Stomach (tissue), 4 donors: ENCODE measurements at regions not wholly inside any gene's neighbourhood (a gene's known extent, or its start where the extent isn't known, plus 50 kb on each side); places are given as distances from the start of the nearest gene placed in this dataset.

ENCODE experiments used
- EP300 ChIP-seq: sonication (generic); formaldehyde crosslinking; IDR thresholded peaks from one replicate; pipeline ENCODE4 v1.6.1; 2017; ENCODE audit warnings: antibody characterized with exemption
- POLR2A ChIP-seq, 4 donors: fragments of 450-650 bp; IDR thresholded peaks; one replicate each; pipeline ENCODE4 v1.6.1; 2016; ENCODE audit warnings: antibody characterized with exemption in 4 of 4, control low read depth in 2 of 4, mild to moderate bottlenecking in 1 of 4, moderate library complexity in 1 of 4
- POLR2AphosphoS5 ChIP-seq, 3 donors: sonication (generic); formaldehyde crosslinking; IDR thresholded peaks; one replicate each; pipeline ENCODE4 v1.6.1; 2016; ENCODE audit warnings: antibody characterized with exemption in 3 of 3
- TF ChIP-seq, protein P1 (sequence below), 7 experiments: fragments of 450-650 bp in 4 of 7; fragments of 200-600 bp in 3 of 7; sonication (generic) in 3 of 7; IDR thresholded peaks; one replicate each; pipeline ENCODE4 v1.5.1; 2016 to 2019; ENCODE audit warnings: antibody characterized with exemption in 7 of 7, control low read depth in 2 of 7, mild to moderate bottlenecking in 1 of 7

DNA sequence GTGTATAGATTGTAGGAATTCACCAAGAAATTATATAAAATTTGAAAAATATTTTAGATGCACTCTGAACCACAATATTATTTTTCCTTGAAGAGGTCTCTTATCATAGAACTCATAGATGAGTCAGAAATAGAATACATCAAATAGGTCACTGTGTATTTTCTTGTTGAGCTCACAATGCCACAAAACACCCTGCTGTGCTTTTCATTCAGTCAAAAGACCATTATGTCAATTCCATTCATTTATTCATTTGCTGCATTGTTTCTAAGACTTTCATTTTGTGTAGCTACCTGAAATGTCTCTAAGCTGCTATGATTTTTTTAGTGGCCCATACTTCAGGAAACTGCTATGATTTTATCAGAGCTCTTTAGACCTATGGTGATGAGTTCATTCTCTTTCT is 231.9 kb upstream of the AVPR1A start:
- TF ChIP-seq, protein P1, sequence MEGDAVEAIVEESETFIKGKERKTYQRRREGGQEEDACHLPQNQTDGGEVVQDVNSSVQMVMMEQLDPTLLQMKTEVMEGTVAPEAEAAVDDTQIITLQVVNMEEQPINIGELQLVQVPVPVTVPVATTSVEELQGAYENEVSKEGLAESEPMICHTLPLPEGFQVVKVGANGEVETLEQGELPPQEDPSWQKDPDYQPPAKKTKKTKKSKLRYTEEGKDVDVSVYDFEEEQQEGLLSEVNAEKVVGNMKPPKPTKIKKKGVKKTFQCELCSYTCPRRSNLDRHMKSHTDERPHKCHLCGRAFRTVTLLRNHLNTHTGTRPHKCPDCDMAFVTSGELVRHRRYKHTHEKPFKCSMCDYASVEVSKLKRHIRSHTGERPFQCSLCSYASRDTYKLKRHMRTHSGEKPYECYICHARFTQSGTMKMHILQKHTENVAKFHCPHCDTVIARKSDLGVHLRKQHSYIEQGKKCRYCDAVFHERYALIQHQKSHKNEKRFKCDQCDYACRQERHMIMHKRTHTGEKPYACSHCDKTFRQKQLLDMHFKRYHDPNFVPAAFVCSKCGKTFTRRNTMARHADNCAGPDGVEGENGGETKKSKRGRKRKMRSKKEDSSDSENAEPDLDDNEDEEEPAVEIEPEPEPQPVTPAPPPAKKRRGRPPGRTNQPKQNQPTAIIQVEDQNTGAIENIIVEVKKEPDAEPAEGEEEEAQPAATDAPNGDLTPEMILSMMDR (IDR thresholded peaks at IDR 0.05), result no peak
- TF ChIP-seq POLR2A (IDR thresholded peaks at IDR 0.05), result no peak
- no peak for TF ChIP-seq POLR2AphosphoS5 (IDR thresholded peaks at IDR 0.05)
- TF ChIP-seq EP300, result no peak
